Umbilical cord (tissue), 1 donor: ENCODE measurements at regions not wholly inside any gene's neighbourhood (a gene's known extent, or its start where the extent isn't known, plus 50 kb on each side); places are given as distances from the start of the nearest gene placed in this dataset.
A peak's percentile ranks its signal among the peaks of the same experiment; 100 is the strongest.
"Not testable (repeated sequence)": the region's sequence is repeated elsewhere in the genome, so short reads cannot be mapped to it uniquely, and the experiment has no call there.

ENCODE experiments used
- DNase-seq: peaks from one replicate; pipeline ENCODE4 v3.0.0-alpha.2; 2015; ENCODE audit warnings: low spot score

- not testable (repeated sequence) for DNase-seq
These were observed 56.1 kb downstream of the ZNF22 start for GRCh38 chr10:45056806-45057205.

DNA sequence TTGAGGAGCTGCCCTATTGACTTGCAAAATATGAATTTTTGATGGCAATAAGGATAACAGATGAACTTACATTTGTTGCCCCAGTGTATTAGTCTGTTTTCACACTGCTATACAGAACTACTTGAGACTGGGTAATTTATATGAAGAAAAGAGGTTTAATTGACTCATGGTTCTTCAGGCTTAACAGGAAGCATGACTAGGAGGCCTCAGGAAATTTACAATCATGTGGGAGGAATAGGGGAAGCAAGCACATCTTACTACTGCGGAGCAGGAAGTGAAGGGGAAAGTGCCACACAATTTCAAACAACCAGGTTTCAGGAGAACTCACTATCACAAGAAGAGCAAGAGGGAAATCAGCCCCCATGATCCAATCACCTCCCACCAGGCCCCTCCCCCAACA is 57.9 kb downstream of the ZNF22 start:
- DNase-seq: no peak

DNA sequence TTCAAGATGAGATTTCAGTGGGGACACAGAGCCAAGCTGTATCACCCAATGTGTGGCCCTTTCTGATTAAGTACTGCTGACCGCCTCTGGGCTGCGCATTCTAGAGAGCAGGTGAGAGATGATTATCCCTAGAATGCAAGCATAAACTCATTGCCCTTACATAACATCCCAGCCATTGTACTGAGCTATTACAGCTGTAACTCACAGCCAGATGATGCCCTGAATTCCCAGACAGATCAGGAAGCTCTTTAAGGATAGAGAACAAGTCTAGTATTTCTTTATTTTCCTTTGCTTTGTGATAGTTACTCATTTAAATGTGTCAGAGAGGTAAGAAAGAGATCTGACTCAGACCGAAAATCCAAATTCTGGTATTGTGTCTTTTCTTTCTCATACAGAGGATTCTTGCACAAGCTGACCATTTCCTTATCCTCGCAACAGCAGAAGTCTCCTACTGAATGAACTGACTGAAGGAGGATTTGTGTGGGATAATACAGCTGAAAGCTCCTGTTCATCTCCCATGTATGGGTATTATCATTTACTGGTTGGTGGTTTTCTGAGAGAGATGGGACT is 58.4 kb downstream of the ZNF22 start:
- no peak for DNase-seq

DNA sequence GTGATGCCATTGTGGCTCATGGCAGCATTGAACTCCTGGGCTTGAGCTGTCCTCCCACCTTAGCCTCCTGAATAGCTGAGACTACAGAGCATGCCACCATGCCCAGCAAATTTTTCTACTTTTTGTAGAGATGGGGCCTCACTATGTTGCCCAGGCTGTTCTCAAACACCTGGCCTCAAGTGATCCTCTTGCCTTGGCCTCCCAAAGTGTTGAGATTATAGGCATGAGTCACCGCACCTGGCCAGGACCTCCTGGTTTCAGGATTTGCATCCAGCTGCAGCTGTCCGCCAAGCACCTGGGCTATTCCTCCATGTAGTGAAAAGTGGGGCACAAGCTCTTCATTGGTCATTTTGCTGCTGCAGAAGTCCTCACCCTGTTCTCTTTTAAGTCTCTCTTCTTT is 58.9 kb downstream of the ZNF22 start:
- no peak for DNase-seq

GRCh38 chr10:45061982-45062381 is 61.3 kb downstream of the ZNF22 start:
- no peak for DNase-seq

DNA sequence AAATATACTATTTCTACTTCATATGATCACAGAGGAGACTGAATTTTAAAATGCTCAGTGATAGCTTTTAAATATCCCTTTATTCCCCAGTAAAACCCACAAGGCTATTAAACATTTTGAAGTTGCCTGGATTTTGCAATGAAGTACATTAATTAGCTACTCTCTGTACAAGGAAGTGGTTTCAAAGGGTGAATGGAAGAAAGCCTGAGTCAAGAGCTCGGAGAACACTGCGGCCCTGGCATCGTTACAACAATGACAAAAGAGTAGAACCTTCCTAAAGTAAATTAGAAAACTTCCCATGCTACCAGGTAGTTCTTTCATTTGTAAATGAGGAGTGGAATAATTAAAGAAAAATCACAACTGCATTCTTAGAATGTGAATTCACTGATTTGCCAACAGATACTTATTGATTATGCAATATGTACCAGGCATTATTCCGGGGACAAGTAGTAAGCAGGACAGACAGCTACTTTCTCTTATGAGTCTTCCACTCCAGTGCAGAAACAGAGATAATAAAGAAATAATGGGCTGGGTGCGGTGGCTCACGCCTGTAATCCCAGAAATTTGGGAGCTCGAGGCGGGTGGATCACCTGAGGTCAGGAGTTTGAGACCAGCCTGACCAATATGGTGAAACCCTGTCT is 63.0 kb downstream of the ZNF22 start:
- DNase-seq: no peak

GRCh38 chr10:45064998-45065397 is 64.3 kb downstream of the ZNF22 start:
- DNase-seq: no peak

- DNase-seq: no peak
These were observed 70.5 kb downstream of the ZNF22 start for GRCh38 chr10:45071043-45071813.

DNA sequence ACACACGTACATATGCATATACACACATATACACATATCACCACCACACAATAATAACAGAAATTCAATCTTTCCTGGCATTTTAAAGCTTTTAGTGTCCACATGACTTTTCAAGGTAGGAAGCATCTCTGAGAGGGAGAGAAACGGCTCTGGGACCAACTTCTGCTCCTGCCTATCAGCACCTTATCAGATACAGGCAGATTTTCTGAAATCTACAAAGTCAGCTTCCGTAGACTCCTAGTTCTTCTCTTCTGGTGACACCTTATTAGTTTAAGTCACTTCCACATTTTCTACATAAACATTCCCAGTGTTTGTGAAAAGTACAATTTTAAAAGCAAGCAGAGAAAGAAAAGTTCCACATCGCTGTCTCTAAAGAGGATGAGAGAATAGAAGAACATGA is 74.5 kb downstream of the ZNF22 start:
- DNase-seq: no peak

- DNase-seq: no peak
These were observed 75.2 kb downstream of the ZNF22 start for GRCh38 chr10:45075826-45076380.

GRCh38 chr10:45076891-45077290 is 76.2 kb downstream of the ZNF22 start:
- DNase-seq: no peak

DNA sequence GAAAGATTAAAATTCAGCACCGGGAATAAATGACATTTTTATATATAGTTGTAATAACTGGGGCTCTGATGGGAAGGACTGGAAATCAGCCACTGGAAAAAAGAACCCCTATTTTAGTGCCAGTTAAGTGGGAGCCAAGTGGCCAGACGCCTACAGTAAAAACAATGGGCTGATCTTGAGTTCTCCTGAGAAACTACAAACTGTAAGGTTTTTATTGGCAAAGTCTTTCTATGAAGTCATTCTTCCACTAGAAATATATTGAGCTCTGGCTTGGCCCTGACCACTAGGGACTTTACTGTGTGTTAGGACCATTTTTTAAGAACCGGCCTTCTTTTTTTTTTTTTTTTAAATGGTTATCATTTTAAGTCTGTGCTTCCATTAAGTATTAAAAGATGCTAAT is 79.6 kb downstream of the ZNF22 start:
- peak; percentile 4 for DNase-seq

DNA sequence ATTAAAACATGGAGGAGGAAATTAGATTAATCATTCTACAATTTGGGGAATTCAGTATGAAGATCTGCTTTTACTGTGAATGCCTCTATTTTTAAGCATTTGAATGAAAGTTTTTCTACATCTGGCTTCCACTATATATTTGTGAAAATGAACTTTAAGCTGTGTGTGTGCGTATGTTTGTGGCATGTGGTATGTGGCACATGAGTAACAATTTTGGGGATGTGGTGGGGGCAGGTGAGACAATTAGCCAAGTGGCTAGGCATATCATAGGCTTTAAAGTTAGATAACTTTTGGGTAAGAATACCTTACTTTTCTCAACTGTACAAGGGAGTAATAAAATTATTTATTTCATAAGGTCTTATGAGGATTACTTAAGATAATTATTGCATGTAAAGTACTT is 81.5 kb downstream of the ZNF22 start:
- no peak for DNase-seq

- no peak for DNase-seq
These were observed 91.2 kb downstream of the ZNF22 start for GRCh38 chr10:45091968-45092367.

DNA sequence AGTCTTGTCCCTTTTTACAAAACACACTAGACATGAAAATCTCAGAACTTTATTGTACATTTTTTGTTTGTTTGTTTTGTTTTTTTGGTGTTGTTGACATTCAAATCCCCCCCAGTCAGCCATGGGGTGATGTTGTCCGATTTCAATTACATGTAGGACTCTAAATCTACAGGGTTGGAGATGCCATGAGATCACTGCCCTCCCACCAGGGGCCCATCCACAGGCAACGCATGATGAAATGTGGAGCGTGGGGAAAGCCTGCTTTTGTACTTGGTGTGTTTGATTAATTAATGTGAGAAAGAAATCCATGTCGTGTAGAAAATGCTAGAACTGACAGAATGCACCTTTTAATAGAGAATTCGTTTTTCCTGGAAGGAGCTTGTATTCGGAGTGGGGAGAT is 93.2 kb downstream of the ZNF22 start:
- no peak for DNase-seq

GRCh38 chr10:45095286-45095685 is 94.6 kb downstream of the ZNF22 start:
- no peak for DNase-seq

DNA sequence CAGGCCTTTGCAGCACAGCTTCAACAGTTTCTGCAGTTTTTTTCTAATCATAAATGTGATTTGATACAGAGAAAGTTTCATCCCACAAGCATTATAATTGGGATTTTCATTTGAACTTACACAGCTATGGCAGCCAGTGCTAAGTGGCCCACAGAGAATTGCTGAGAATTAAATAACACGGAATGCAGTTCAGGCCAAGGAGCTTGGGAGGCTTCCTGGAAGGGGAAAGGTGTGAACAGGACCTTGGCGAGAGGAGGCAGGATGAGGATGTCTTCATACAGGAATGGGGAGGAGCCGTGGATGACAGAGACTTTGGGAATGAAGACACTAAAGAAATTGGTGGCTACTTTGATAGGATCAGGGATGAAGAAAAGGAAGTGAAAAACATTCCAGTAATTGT is 95.3 kb downstream of the ZNF22 start:
- DNase-seq: no peak

GRCh38 chr10:45100429-45100828 is 99.7 kb downstream of the ZNF22 start:
- DNase-seq: no peak

GRCh38 chr10:45104674-45105073 is 104.0 kb downstream of the ZNF22 start:
- no peak for DNase-seq

DNA sequence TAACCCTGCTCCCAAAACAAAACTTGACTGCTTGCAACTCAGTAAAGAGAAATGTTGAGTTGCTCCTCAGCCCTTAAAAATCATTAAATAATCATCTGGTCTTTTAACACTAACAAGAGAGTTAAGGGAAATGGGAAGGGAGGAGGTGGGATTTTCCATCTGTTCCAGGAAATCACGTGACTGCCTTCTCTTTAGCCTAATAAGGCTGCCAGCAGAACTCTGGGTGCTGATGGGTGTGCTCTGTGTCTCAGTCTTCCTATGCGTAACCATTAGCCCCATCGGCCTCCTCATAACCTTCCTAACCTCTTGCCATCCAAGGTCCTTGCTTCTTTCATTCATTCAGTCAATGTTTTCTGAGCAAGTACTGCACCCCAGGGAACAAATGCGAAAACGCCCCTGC is 104.6 kb downstream of the ZNF22 start:
- DNase-seq: not testable (repeated sequence)

DNA sequence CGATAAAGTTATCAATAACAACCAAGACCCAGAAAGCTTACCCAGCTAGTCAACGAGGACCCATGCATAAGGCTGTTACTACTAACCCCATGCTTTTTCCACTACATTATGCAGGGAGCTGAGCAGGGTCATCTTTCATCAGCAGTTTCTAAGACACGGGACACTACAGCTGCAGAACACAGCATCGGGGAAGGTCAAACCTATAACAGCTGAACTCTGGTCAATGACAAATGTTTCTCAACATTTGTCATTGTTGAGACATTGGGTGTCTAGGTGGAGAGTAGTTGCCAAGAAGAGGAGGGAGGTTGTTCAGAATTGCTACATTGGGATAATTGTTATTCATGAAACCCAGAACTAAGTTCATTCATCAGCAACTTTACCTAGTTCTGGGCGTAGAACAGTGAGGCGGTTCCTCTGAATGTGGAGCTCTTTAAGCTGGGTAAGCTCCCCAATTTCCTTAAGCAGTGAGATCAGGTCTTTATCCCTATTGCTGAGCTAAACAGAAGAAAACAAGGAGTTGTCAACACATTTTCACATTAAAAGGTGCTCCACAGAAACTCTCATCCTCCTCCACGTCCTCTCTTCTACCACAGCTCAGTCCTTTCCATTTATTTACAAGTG is 105.6 kb downstream of the ZNF22 start:
- no peak for DNase-seq

DNA sequence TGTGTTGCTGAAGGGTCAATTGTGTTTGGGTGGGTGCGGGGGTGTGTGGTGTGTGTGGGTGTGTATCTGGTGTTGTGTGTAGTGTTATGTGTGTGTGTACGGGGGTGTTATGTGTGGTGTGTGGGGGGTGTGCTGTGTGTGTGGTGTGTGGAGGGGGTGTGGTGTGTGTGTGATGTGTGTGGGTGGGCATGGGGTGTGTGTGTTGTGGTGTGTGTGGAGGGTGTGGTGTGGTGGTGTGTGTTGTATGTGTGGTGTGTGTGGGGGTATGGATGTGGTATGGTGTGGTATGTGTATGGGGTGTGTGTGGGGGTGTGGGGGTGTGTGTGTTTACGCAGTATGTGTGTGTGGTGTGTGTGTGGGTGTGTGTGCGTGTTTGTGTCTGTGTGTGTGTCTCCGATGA is 110.8 kb downstream of the ZNF22 start:
- DNase-seq: no peak
